ENCODE measurements at regions not wholly inside any gene's neighbourhood (a gene's known extent, or its start where the extent isn't known, plus 50 kb on each side); places are given as distances from the start of the nearest gene placed in this dataset.

GRCh38 chr2:15107137-15107536 lies 454.0 kb downstream of the NBAS start:
- no peak for DNase-seq

DNA sequence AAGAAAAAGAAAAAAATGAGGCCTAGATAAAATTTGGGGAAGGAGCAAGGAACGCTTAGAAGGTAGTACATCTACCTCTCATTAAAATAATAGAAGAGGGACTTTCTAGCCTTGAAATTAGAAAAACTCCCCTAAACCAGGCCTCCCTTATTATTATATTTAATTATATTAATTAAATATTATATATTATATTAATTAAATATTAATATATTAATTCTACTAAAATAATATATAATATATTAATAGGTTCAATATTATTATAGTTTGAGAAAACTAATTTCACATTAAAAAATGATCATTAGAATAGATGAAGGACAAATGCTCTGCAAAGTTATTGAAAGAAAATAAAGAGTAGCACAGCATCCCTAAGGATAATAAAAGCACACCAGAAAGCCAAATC lies 449.4 kb downstream of the NBAS start:
- DNase-seq, result no peak

- DNase-seq, result no peak
These were observed 448.9 kb downstream of the NBAS start for GRCh38 chr2:15112216-15112615.

- DNase-seq, result no peak
These were observed 445.4 kb downstream of the NBAS start for GRCh38 chr2:15115776-15116175.

- DNase-seq, result no peak
These were observed 444.3 kb downstream of the NBAS start for GRCh38 chr2:15116830-15117229.
